CD4-positive, alpha-beta T cell (primary cell): ENCODE measurements at regions not wholly inside any gene's neighbourhood (a gene's known extent, or its start where the extent isn't known, plus 50 kb on each side); places are given as distances from the start of the nearest gene placed in this dataset.
A peak's percentile ranks its signal among the peaks of the same experiment; 100 is the strongest.

ENCODE experiments used
- ATAC-seq: fragments of 200-7000 bp; cut with Tn5 transposase; one replicate; pipeline ENCODE4 v1.10.0; 2022; ENCODE audit warnings: mild to moderate bottlenecking; ENCODE audit not compliant: poor library complexity
- CTCF ChIA-PET: fragments of 350-600 bp; sonication (Branson Sonifier 250); formaldehyde crosslinking; loops from one replicate; lab custom pipeline; 2021; ENCODE audit warnings: antibody characterized with exemption, inconsistent platforms; lab: Charles Lee
- POLR2A ChIA-PET: fragments of 350-600 bp; sonication (Branson Sonifier 250); formaldehyde crosslinking; loops from one replicate; lab custom pipeline; 2021; ENCODE audit warnings: antibody characterized with exemption, inconsistent platforms; lab: Charles Lee
- DNase-seq, 14 experiments: peaks; one replicate each; pipeline ENCODE4 v3.0.0-alpha.2; 2013 to 2020; ENCODE audit warnings: mixed read lengths in 2 of 14
- H3K27ac ChIP-seq, 2 donors: one replicate each; pipeline versions ENCODE4 v1.5.1 to v1.7.0; 2013; ENCODE audit warnings: low read length in 2 of 2, low read depth in 1 of 2, mild to moderate bottlenecking in 1 of 2
- H3K27me3 ChIP-seq, 2 experiments: 1 replicate in 1 of 2; 2 replicates in 1 of 2; pipeline versions ENCODE4 v1.6.1 to v1.7.0; 2013; ENCODE audit warnings: low read length in 2 of 2, control low read depth in 1 of 2, mild to moderate bottlenecking in 1 of 2, moderate library complexity in 1 of 2; ENCODE audit not compliant: insufficient read depth in 2 of 2, control insufficient read depth in 1 of 2
- H3K36me3 ChIP-seq: one replicate; pipeline ENCODE4 v1.6.1; 2013; ENCODE audit warnings: low read length, control low read depth; ENCODE audit not compliant: insufficient read depth
- H3K4me1 ChIP-seq: one replicate; pipeline ENCODE4 v1.6.1; 2013; ENCODE audit warnings: low read length, control low read depth; ENCODE audit not compliant: insufficient read depth
- H3K4me3 ChIP-seq: one replicate; pipeline ENCODE4 v1.5.1; 2013; ENCODE audit warnings: mild to moderate bottlenecking, low read length, moderate library complexity
- H3K9me3 ChIP-seq, 2 experiments: 1 replicate in 1 of 2; 2 replicates in 1 of 2; pipeline versions ENCODE4 v1.6.1 to v1.7.0; 2013; ENCODE audit warnings: low read length in 2 of 2, mild to moderate bottlenecking in 2 of 2, control low read depth in 1 of 2, moderate library complexity in 1 of 2; ENCODE audit not compliant: control insufficient read depth in 1 of 2, insufficient read depth in 1 of 2
- H3K27ac Mint-ChIP-seq: one replicate; pipeline ENCODE4 v1.8.0; 2020; ENCODE audit warnings: mixed read lengths
- H3K27me3 Mint-ChIP-seq: one replicate; pipeline ENCODE4 v1.8.0; 2021; ENCODE audit warnings: mixed read lengths
- H3K36me3 Mint-ChIP-seq: one replicate; pipeline ENCODE4 v1.8.0; 2021; ENCODE audit warnings: low read depth, mixed read lengths
- H3K4me1 Mint-ChIP-seq: one replicate; pipeline ENCODE4 v1.8.0; 2021; ENCODE audit warnings: low read depth, mixed read lengths
- H3K4me3 Mint-ChIP-seq: one replicate; pipeline ENCODE4 v1.8.0; 2020; ENCODE audit warnings: mild to moderate bottlenecking, mixed read lengths
- H3K9me3 Mint-ChIP-seq: one replicate; pipeline ENCODE4 v1.8.0; 2020; ENCODE audit warnings: mixed read lengths
- CTCF ChIP-seq: fragments of 200-600 bp; IDR thresholded peaks from one replicate; pipeline ENCODE4 v1.8.0; 2022; ENCODE audit warnings: antibody characterized with exemption, mild to moderate bottlenecking
- intact Hi-C, 2 experiments: fragments of 100-400 bp; cut with DNase I in 1 of 2; cut with micrococcal nuclease in 1 of 2; formaldehyde crosslinking; loops; one replicate each; pipeline versions ENCODE4 v1.15.1 to v1.9.0; 2023 to 2025; cut with DNase I, micrococcal nuclease

- Histone ChIP-seq H3K36me3 (no peaks in the 10 kb centered on the region), H3K27ac (no peak overlapping the region), H3K4me3 (no peak overlapping the region), H3K9me3 (no peaks in the 10 kb centered on the region), H3K27me3 (no peaks in the 10 kb centered on the region), H3K4me1 (peaks cover 10% of the 10 kb centered on the region)
- ATAC-seq (peak; percentile 24), DNase-seq (peak in 7 of 14 experiments; percentile 0 to 56 (median 9))
- intact Hi-C loops = no loop called here
- peaks cover 7% of the 10 kb centered on the region for H3K4me1 Mint-ChIP-seq
- H3K9me3 Mint-ChIP-seq = no peaks in the 10 kb centered on the region
- ChIA-PET CTCF (no interaction called here), POLR2A (no interaction called here)
- no peak overlapping the region for H3K27ac Mint-ChIP-seq
- TF ChIP-seq CTCF = no peak
- no peaks in the 10 kb centered on the region for H3K27me3 Mint-ChIP-seq
- H3K4me3 Mint-ChIP-seq = no peak overlapping the region
- no peaks in the 10 kb centered on the region for H3K36me3 Mint-ChIP-seq
Measured at GRCh38 chr9:31519011-31519410, 865.4 kb upstream of the ACO1 start.

DNA sequence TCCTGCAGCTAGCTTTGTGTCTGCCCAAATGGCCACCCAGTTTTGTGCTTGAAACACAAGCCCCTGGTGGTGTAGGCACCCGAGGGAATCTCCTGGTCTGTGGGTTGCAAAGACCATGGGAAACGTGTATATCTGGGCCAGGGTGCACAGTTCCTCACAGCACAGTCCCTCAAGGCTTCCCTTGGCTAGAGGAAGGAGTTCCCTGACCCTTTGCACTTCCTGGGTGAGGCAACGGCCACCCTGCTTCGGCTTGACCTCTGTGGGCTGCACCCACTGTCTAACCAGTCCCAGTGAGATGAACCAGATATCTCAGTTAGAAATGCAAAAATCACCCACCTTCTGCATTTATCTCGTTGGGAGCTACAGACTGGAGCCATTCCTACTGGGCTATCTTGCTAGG is 865.0 kb upstream of the ACO1 start:
- no peak overlapping the region for H3K27ac ChIP-seq
- H3K27me3 ChIP-seq = no peaks in the 10 kb centered on the region
- POLR2A ChIA-PET = no interaction called here
- H3K4me1 ChIP-seq = peaks cover 10% of the 10 kb centered on the region
- intact Hi-C loops = no loop called here
- no peak overlapping the region for H3K4me3 Mint-ChIP-seq
- H3K4me3 ChIP-seq = no peak overlapping the region
- H3K36me3 ChIP-seq = no peaks in the 10 kb centered on the region
- no peaks in the 10 kb centered on the region for H3K36me3 Mint-ChIP-seq
- no peaks in the 10 kb centered on the region for H3K27me3 Mint-ChIP-seq
- H3K9me3 Mint-ChIP-seq = no peaks in the 10 kb centered on the region
- DNase-seq (no peak), ATAC-seq (no peak)
- H3K27ac Mint-ChIP-seq = no peak overlapping the region
- H3K4me1 Mint-ChIP-seq = peaks cover 7% of the 10 kb centered on the region
- CTCF ChIA-PET = interaction anchor here (1.4 kb wide), 1 partner anchor 8 kb away, joined by 4 read pairs; no protein-coding TSS in a partner anchor
- no peak for TF ChIP-seq CTCF
- no peaks in the 10 kb centered on the region for H3K9me3 ChIP-seq

DNA sequence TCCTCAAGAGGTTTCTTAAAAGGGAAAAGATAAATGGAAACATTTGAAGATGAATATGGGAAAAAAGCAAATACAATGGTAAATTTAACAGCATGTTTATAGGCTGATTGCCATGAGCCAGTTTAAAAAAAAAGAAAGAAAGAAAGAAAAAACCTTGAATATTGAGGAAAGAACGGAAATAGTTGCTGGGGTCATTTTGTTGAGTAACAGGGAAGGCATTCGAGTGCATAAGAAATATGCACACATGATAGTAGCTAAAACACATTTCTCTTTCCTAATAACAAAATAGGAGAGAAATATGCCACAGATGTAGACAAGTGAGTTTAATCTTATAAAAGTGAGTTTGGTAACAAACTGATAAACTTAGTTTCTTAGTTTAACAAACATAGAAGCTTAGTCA is 864.6 kb upstream of the ACO1 start:
- peaks cover 7% of the 10 kb centered on the region for H3K4me1 Mint-ChIP-seq
- ChIA-PET POLR2A (no interaction called here), CTCF (interaction anchor here (1.4 kb wide), 1 partner anchor 8 kb away, joined by 4 read pairs; no protein-coding TSS in a partner anchor)
- intact Hi-C loops = no loop called here
- Histone ChIP-seq H3K27me3 (no peaks in the 10 kb centered on the region), H3K9me3 (no peaks in the 10 kb centered on the region), H3K4me3 (no peak overlapping the region), H3K4me1 (peaks cover 10% of the 10 kb centered on the region), H3K27ac (no peak overlapping the region), H3K36me3 (no peaks in the 10 kb centered on the region)
- no peak for TF ChIP-seq CTCF
- DNase-seq (no peak), ATAC-seq (no peak)
- no peaks in the 10 kb centered on the region for H3K9me3 Mint-ChIP-seq
- no peak overlapping the region for H3K4me3 Mint-ChIP-seq
- H3K27me3 Mint-ChIP-seq = no peaks in the 10 kb centered on the region
- H3K36me3 Mint-ChIP-seq = no peaks in the 10 kb centered on the region
- no peak overlapping the region for H3K27ac Mint-ChIP-seq
